Activated CD8-positive, alpha-beta memory T cell treated with anti-CD3 and anti-CD28 coated beads, Interleukin-2, amount 50 U/mL, for 24 hours (primary cell): ENCODE measurements at regions not wholly inside any gene's neighbourhood (a gene's known extent, or its start where the extent isn't known, plus 50 kb on each side); places are given as distances from the start of the nearest gene placed in this dataset.
"Not testable (repeated sequence)": the region's sequence is repeated elsewhere in the genome, so short reads cannot be mapped to it uniquely, and the experiment has no call there.

Source experiments
- DNase-seq: peaks from one replicate; pipeline ENCODE4 v3.0.0-alpha.2; 2020; ENCODE audit errors: extremely low read depth

DNA sequence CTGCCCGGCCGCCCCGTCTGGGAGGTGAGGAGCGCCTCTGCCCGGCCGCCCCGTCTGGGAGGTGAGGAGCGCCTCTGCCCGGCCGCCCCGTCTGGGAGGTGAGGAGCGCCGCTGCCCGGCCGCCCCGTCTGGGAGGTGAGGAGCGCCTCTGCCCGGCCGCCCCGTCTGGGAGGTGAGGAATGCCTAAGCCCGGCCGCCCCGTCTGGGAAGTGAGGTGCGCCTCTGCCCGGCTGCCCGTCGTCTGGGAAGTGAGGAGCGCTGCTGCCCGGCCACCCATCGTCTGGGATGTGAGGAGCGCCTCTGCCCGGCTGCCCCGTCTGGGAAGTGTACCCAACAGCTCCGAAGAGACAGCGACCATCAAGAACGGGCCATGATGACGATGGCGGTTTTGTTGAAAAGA is 136.6 kb upstream of the PROKR2 start:
- DNase-seq: not testable (repeated sequence)

DNA sequence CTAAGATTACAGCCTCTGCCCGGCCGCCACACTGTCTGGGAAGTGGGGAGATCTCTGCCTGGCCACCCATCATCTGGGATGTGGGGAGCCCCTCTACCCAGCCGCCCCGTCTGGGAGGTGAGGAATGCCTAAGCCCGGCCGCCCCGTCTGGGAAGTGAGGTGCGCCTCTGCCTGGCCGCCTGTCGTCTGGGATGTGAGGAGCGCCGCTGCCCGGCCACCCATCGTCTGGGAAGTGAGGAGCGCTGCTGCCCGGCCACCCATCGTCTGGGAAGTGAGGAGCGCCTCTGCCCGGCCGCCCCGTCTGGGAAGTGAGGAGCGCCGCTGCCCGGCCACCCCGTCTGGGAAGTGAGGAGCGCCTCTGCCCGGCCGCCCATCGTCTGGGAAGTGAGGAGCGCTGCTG is 135.9 kb upstream of the PROKR2 start:
- DNase-seq: not testable (repeated sequence)

DNA sequence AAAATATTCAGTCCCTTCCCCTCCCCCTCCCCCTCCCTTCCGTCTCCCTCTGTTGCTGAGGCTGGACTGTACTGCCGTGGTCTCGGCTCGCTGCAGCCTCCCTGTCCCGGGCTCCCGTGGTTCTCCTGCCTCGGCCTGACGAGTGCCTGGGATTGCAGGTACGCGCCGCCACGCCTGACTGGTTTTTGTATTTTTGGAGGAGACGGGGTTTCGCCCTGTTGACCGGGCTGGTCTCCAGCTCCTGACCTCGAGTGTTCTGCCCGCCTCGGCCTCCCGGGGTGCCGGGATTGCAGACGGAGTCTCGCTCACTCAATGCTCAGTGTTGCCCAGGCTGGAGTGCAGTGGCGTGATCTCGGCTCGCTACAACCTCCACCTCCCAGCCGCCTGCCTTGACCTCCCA is 135.5 kb upstream of the PROKR2 start:
- not testable (repeated sequence) for DNase-seq

- no peak for DNase-seq
Measured at GRCh38 chr20:5451643-5452210, 135.0 kb upstream of the PROKR2 start.

DNA sequence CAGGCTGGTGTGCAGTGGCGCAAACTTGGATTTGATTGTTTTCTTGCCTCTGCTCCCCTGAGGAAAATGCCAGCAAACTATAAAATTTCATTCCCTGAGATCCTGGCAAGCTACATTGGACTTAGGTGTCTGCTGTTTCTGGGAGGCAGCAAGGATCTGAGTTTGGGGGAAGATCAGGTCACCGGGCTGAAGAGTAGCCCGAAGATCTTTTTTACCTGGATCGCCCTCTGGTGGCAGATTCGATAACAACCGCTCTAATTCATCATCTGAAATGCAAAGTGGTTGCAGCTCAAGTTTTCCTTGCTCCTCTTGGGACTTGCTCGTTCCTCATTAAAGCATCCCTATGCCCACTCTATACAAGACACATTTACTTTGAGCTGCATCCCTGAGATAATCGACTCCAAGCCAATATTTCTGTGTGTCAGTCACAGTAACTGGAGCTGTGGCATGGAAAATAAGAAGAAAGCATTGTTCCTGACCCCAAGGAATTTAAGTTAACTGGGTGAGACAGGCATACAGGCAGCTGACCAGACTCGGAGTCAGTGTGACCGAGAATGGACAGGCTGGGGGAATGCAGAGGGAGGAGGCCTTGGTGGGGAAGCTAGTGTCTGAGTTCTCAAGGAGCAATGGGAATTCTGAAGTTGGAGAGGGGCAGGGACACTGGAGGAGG is 131.8 kb upstream of the PROKR2 start:
- DNase-seq: peak; percentile 13

DNA sequence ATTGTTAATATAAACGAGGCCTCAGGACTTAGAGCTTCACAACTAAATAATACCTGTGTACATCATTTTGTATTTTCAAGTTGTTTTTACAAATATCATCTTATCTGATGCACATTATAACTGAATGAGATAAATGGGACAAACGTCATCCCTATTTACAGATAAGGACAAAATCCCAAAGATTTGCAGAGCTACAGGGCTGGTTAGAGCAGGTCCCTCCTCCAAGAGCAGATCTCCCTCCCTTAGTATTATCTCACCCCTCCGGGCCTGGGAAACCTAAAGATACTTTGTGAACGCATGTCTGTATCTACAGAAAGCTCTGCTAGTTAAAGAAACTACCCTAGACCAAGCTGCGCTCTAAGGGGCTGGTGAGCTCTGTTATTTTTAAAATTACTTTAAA is 130.4 kb upstream of the PROKR2 start:
- no peak for DNase-seq

DNA sequence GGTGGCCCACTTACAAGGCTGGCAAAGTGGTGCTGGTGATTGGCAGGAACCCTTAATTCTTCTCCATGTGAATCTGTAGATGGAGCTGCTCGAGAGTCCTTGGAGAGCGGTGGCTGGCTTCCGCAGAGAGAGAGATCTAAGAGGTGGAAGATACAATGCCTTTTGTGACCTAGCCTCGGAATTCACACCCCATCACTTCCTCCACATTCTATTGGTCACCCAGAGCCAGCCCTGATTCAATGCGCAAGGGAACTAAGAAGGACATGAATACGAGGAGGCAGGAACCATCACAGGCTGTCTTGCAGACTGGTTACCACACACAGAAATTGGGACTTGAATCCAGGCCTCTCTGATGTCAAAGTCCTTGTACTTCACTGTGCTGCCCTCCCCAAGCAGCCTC is 128.9 kb upstream of the PROKR2 start:
- no peak for DNase-seq

GRCh38 chr20:5442101-5442500 is 125.3 kb upstream of the PROKR2 start:
- DNase-seq: no peak

- no peak for DNase-seq
Measured at GRCh38 chr20:5434116-5434515, 117.4 kb upstream of the PROKR2 start.

GRCh38 chr20:5433352-5433751 is 116.6 kb upstream of the PROKR2 start:
- DNase-seq: no peak

DNA sequence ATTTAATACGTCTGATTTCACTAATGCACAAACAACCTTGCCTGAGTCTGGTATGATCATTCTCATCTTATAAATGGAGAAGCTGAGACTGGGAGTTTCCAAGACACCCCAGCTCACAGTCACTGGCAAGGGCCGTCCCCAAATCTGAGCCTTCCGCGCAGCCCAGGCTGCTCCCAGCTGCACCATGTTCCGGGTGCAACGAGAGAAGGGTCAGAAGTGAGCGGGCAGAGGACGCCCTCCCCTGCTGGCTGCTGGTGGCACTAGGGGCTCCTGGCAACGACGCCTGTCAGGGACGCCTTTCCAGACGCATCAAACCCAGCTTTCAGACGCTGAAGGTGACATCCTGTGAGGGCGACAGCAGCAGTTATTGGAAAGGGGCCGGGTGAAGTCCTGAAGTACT is 115.3 kb upstream of the PROKR2 start:
- no peak for DNase-seq

DNA sequence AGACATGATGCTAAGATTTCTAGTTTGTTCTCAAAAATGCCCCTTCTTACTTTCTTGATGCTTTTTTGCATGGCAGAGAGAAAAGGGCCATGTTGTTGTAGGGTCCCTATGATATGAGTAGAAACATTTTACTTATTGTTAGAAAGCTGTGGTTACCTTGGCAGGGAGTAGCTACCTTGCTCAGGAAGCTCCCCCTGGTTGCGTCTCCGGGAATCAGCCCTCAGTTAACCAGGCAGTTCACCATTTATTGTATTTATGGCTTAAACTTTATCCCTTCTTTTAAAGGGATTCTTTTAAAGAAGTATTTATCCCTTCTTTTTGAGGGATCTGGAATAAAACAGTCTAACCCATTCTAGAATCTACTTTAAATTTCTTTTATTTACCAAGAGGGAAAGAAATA is 113.9 kb upstream of the PROKR2 start:
- DNase-seq: no peak

DNA sequence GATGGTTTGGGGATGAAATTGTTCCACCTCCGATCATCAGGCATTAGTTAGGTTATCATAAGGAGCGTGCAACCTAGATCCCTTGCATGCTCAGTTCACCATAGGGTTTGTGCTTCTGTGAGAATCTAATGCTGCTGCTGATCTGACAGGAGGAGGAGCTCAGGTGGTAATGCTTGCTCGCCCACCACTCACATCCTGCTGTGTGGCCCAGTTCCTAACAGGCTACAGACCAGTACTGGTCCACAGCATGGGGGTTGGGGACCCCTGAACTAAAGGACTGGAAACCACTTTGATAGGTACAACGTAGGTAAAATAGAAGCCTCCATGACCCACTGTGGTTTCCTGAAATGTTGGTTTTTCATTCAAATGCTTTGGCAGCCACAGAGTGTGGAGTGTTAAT is 109.3 kb upstream of the PROKR2 start:
- DNase-seq: no peak

GRCh38 chr20:5416086-5416485 is 99.3 kb upstream of the PROKR2 start:
- DNase-seq: no peak

DNA sequence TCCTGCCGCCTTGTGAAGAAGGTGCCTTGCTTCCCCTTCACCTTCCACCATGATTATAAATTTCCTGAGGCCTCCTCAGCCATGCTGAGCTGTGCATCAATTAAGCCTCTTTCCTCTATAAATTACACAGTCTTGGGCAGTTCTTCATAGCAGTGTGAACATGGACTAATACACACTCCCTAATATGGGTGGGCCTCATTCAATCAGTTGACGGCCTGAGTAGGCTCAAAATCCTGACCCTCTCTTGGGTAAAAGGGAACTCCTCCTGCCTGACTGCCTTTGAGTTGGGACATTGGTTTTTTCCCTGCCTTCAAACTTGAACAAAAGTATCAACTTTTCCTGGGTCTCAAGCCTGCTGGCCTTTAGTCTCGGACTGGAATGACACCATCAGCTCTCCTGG is 96.6 kb upstream of the PROKR2 start:
- DNase-seq: no peak

DNA sequence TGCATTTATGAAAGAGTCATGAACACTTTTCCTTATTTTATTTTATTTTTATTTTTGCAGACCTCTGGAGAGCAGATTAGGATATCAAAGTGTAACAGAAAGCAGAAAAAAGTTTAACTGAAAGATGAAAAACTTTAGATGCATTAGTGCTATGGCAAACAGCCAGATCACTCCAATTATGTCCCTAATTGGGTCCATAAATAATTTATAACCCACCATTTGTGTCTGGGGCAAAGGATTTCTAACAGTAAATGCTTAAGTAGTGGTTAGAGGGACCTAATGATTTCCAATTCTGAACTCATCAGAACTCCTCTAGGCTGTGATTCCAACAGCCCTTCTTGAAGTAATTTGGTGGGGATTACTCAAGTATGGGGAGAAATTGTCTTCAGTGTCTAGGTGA is 93.7 kb upstream of the PROKR2 start:
- DNase-seq: no peak

DNA sequence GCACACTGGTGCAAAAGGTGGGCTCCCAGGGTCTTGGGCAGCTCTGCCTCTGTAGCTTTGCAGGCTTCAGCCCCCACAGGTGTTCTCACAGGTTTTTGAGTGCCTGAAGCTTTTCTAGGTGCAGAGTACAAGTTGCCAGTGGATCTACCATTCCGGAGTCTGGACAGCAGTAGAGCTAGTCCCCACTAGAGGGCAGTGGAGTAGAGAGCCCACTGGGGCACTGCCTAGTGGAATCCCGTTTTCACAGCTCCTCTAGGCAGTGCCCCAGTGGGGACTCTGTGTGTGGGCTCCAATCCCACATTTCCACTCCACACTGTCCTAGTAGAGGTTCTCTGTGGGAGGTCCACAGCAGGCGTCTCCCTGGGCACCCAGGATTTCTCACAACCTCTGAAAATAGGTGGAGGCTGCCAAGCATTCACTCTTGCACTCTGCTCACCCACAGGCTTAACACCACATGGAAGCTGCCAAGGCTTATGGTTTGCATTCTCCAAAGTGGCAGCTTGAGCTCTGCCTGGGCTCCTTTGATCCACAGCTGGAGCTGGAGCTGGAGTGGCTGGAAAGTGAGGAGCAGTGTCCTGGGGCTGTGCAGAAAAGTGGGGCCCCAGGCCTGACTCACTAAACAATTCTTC is 86.3 kb upstream of the PROKR2 start:
- no peak for DNase-seq

DNA sequence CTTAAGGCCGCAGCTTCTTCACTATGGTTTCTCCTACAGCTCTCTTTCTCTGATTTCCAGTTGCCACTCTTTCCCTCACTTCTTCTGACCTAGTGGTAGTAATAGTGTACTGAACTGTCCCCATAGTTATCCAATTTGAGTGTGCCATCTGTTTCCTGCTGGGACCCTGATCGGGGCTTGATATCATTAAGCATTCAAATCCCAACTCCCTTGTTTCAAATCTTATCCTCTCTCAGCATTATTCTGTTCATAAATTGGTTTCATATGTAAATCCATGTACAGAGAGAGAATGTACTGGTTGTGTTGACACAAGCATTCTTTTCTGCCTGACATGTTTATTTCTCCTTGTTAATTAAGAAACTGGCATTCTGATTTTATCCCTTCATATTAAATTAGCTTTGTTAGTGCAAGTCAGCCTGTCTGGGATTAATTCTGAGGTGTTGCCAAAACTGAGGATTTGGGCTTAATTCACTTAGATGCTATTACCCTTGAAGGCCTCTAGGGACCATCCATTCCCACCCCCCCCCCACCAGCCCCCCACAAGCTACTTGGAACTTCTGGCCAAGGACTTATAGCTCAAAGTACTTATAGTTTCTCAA is 84.6 kb upstream of the PROKR2 start:
- no peak for DNase-seq

- DNase-seq: no peak
Measured at GRCh38 chr20:5400164-5400762, 83.5 kb upstream of the PROKR2 start.

GRCh38 chr20:5397393-5397792 is 80.6 kb upstream of the PROKR2 start:
- DNase-seq: no peak

DNA sequence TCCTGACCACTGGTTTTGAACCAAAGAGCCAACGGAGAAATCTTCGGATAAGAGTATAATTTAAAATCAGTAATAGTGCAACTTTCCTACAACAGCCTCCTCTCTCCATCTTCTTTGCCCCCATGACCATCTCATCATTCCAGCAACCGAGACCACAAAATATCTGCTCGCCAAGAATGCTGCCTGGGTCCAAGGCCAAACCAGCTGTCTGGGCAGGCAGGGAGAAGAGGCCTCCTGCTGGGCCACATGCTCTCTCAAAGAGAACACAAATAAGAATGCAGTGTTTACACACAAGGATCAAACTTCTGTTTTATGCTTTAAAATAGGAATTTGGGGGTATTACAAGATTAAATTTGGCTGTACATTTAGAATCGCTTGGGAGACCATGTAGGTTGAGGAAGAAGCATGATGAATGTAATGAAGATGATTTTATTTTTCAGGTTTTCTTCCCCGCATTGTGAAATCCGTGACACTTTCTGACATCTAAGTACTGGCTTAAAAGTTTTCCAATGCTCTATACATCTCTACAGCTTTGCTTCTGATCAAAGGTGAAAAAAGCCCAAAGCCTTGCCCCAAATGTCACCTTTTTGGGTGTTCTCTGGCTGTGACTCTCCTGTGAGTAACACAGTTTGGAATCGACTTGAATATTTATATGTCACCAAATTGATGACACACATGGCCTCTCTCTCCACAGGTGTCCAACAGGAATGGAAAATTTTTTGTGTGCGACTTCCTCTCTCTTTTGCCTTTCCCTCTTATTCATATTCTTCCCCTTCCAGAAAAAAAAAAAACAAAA is 79.4 kb upstream of the PROKR2 start:
- DNase-seq: no peak
